ENCODE measurements at regions not wholly inside any gene's neighbourhood (a gene's known extent, or its start where the extent isn't known, plus 50 kb on each side); places are given as distances from the start of the nearest gene placed in this dataset.

DNA sequence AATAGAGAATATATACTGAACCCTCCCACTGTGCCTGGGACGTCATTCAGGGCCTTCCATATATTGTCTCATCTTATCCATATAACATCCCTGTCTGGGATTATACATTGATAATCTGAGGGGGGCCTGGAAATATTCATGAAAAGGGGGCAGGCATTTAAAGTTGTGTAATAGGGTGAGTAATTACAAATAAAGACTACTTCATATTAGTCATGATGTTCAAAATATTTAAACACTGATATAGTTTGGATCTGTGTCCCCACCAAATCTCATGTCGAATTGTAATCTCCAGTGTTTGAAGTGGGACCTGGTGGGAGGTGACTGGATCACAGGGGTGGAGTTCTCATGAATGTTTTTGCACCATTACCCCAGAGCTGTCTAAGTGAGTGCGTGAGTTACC is 97.8 kb downstream of the AQP9 start:
- TF ChIP-seq, protein P1, sequence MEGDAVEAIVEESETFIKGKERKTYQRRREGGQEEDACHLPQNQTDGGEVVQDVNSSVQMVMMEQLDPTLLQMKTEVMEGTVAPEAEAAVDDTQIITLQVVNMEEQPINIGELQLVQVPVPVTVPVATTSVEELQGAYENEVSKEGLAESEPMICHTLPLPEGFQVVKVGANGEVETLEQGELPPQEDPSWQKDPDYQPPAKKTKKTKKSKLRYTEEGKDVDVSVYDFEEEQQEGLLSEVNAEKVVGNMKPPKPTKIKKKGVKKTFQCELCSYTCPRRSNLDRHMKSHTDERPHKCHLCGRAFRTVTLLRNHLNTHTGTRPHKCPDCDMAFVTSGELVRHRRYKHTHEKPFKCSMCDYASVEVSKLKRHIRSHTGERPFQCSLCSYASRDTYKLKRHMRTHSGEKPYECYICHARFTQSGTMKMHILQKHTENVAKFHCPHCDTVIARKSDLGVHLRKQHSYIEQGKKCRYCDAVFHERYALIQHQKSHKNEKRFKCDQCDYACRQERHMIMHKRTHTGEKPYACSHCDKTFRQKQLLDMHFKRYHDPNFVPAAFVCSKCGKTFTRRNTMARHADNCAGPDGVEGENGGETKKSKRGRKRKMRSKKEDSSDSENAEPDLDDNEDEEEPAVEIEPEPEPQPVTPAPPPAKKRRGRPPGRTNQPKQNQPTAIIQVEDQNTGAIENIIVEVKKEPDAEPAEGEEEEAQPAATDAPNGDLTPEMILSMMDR (IDR thresholded peaks at IDR 0.05) = no peak
- Mint-ChIP-seq H3K27me3 (ENCODE audit: low read depth) (peaks cover under 1% of the 10 kb centered on the region), H3K4me3 (ENCODE audit: unreplicated experiment) (no peak overlapping the region), H3K4me1 (ENCODE audit: low read depth) (no peaks in the 10 kb centered on the region), H3K9me3 (ENCODE audit: low read depth) (no peaks in the 10 kb centered on the region), H3K27ac (ENCODE audit: unreplicated experiment) (no peak overlapping the region), H3K36me3 (ENCODE audit: low read depth) (no peaks in the 10 kb centered on the region)
- DNase-seq (ENCODE audit: low spot score) = no peak

- Mint-ChIP-seq H3K9me3 (ENCODE audit: low read depth) (no peaks in the 10 kb centered on the region), H3K27me3 (ENCODE audit: low read depth) (peaks cover 8% of the 10 kb centered on the region), H3K27ac (ENCODE audit: unreplicated experiment) (no peak overlapping the region), H3K4me3 (ENCODE audit: unreplicated experiment) (no peak overlapping the region), H3K36me3 (ENCODE audit: low read depth) (no peaks in the 10 kb centered on the region), H3K4me1 (ENCODE audit: low read depth) (no peaks in the 10 kb centered on the region)
- DNase-seq (ENCODE audit: low spot score) = no peak
- TF ChIP-seq, protein P1 (IDR thresholded peaks at IDR 0.05) = no peak
These were observed 102.2 kb downstream of the AQP9 start for GRCh38 chr15:58240191-58240932.

DNA sequence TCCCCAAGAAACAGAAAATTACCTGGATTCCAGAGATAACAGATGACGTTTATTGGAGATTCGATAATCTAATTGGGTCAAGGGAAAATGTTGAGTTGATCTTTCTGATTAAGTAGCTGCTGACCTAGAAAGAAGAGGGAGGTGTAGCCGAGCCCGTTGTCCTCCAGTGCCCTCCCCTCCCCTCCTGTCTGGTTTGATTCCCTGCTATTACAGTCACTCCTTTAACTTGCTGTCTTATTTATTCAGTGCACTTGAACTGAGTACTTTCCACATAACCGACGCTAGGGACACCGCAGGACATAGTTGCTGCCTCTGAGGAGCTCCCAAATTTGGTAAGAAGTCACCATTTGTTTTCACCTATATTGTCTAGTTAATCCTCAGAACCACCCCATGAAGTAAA is 103.7 kb downstream of the AQP9 start:
- Mint-ChIP-seq H3K27ac (ENCODE audit: unreplicated experiment) (no peak overlapping the region), H3K4me1 (ENCODE audit: low read depth) (no peaks in the 10 kb centered on the region)
- TF ChIP-seq, protein P1 (IDR thresholded peaks at IDR 0.05) = peak; percentile 50

DNA sequence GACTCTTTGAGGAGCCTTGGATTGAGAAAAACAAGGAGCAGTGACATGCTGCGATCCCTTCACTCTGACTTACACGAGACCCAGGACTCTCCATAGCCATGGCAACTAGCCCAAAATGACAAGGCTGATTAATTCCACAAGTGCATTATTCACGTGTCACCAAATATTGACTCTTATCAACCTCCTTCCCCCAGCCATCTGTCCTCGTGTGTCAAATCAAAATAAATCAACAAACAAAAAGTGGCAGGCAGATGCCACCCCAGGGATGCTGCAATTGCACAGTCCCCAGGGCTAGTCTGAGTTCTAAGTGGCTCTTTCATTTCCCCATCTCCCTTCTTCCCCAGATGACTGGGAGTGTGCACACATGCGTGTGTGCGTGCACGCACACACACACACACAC is 104.9 kb downstream of the AQP9 start:
- no peaks in the 10 kb centered on the region for H3K36me3 Mint-ChIP-seq (ENCODE audit: low read depth)
- DNase-seq (ENCODE audit: low spot score) = no peak
- H3K4me3 Mint-ChIP-seq (ENCODE audit: unreplicated experiment) = no peak overlapping the region
- H3K9me3 Mint-ChIP-seq (ENCODE audit: low read depth) = no peaks in the 10 kb centered on the region
- TF ChIP-seq, protein P1 (IDR thresholded peaks at IDR 0.05) = no peak
- H3K27ac Mint-ChIP-seq (ENCODE audit: unreplicated experiment) = no peak overlapping the region
- H3K4me1 Mint-ChIP-seq (ENCODE audit: low read depth) = no peaks in the 10 kb centered on the region
- peaks cover 10% of the 10 kb centered on the region for H3K27me3 Mint-ChIP-seq (ENCODE audit: low read depth)

More for the DNA sequence above, 103.7 kb downstream of the AQP9 start:
- no peaks in the 10 kb centered on the region for H3K36me3 Mint-ChIP-seq (ENCODE audit: low read depth)
- no peak for DNase-seq (ENCODE audit: low spot score)
- peaks cover 10% of the 10 kb centered on the region for H3K27me3 Mint-ChIP-seq (ENCODE audit: low read depth)
- H3K4me3 Mint-ChIP-seq (ENCODE audit: unreplicated experiment) = no peak overlapping the region
- H3K9me3 Mint-ChIP-seq (ENCODE audit: low read depth) = no peaks in the 10 kb centered on the region

DNA sequence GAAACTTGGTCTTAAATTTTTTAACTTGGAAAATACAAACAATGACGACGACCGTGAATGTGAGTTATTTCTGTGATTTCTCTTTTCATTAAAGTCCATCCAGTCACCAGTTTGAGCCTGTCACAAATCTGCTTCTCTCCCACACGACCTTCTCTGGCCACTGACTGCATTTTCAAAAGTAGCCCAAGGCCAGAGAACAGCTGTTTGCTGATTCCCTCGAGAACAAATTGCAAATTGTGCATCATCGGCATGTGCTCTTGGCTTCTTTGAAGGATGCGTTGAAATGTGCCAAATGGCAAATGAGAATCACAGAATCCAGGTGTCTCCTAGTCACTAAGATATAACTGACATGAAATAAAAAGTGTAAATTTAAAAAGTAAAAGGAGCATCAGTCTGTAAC is 106.4 kb downstream of the AQP9 start:
- H3K27me3 Mint-ChIP-seq (ENCODE audit: low read depth) = peaks cover 10% of the 10 kb centered on the region
- TF ChIP-seq, protein P1 (IDR thresholded peaks at IDR 0.05) = no peak

More for the DNA sequence above, 106.4 kb downstream of the AQP9 start:
- Mint-ChIP-seq H3K4me1 (ENCODE audit: low read depth) (no peaks in the 10 kb centered on the region), H3K27ac (ENCODE audit: unreplicated experiment) (no peak overlapping the region), H3K9me3 (ENCODE audit: low read depth) (no peaks in the 10 kb centered on the region), H3K36me3 (ENCODE audit: low read depth) (no peaks in the 10 kb centered on the region), H3K4me3 (ENCODE audit: unreplicated experiment) (no peak overlapping the region)
- no peak for DNase-seq (ENCODE audit: low spot score)

Data from chondrocyte (in vitro differentiated cells).